Gastroesophageal sphincter (tissue), 4 donors: ENCODE measurements at regions not wholly inside any gene's neighbourhood (a gene's known extent, or its start where the extent isn't known, plus 50 kb on each side); places are given as distances from the start of the nearest gene placed in this dataset.

Experiments
- ATAC-seq: fragments of 150-250 bp; one replicate; pipeline ENCODE4 v1.9.1; 2016; ENCODE audit warnings: mild to moderate bottlenecking, moderate library complexity
- H3K27ac ChIP-seq, 4 donors: fragments of 200-600 bp; sonication (generic) in 3 of 4; 1 replicate in 3 of 4; 2 replicates in 1 of 4; pipeline ENCODE4 v1.5.1; 2016 to 2019
- H3K27me3 ChIP-seq: fragments of 200-600 bp; sonication (generic); one replicate; pipeline ENCODE4 v1.5.1; 2019
- H3K36me3 ChIP-seq, 2 donors: fragments of 200-600 bp; sonication (generic); one replicate each; pipeline ENCODE4 v1.5.1; 2019; ENCODE audit warnings: control low read depth in 1 of 2
- H3K4me1 ChIP-seq, 3 donors: fragments of 200-600 bp; sonication (generic); 1 replicate in 2 of 3; 2 replicates in 1 of 3; pipeline ENCODE4 v1.5.1; 2016 to 2019; ENCODE audit warnings: control low read depth in 2 of 3
- H3K4me3 ChIP-seq, 2 donors: fragments of 200-600 bp; sonication (generic); one replicate each; pipeline ENCODE4 v1.5.1; 2019; ENCODE audit warnings: mild to moderate bottlenecking in 1 of 2, moderate library complexity in 1 of 2
- H3K9me3 ChIP-seq, 3 donors: fragments of 200-600 bp; sonication (generic); one replicate each; pipeline ENCODE4 v1.5.1; 2017 to 2019; ENCODE audit warnings: control low read depth in 2 of 3
- CTCF ChIP-seq, 4 experiments: fragments of 200-600 bp in 2 of 4; fragments of 450-650 bp in 2 of 4; sonication (generic) in 1 of 4; IDR thresholded peaks; one replicate each; pipeline ENCODE4 v1.5.1; 2017 to 2019; ENCODE audit warnings: antibody characterized with exemption in 4 of 4, mild to moderate bottlenecking in 2 of 4, moderate library complexity in 2 of 4
- EP300 ChIP-seq: sonication (generic); formaldehyde crosslinking; IDR thresholded peaks from one replicate; pipeline ENCODE4 v1.6.1; 2017; ENCODE audit warnings: antibody characterized with exemption, mild to moderate bottlenecking
- POLR2A ChIP-seq, 2 donors: fragments of 450-650 bp; IDR thresholded peaks; one replicate each; pipeline ENCODE4 v1.6.1; 2017; ENCODE audit warnings: antibody characterized with exemption in 2 of 2, mild to moderate bottlenecking in 2 of 2, moderate library complexity in 1 of 2
- POLR2AphosphoS5 ChIP-seq: sonication (generic); formaldehyde crosslinking; IDR thresholded peaks from one replicate; pipeline ENCODE4 v1.6.1; 2017; ENCODE audit warnings: antibody characterized with exemption
- WGBS, 2 donors: methylation state at CpG; one replicate each; pipeline ENCODE4 v1.1.5; 2018; ENCODE audit warnings: low coverage in 1 of 2; 5-methylcytosine and 5-hydroxymethylcytosine counted together

DNA sequence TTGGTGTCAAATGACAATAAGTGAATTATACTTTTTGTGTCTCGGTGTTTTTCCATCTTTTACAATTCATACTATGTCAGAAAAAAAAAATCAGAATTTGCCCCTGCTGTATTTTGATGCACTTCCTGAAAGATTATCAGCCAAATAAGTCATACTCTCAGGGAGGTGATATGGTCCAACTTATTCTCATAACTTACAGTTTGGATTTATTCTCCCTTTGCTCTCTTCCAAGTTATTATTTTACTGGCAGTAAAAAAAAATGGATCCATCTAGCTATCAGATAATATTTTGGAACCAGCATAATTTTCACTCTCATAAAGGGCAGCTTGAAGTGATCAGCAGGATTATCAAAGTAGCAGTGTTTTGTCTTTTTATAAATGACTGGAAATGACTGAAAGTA, 337.1 kb downstream of the BMPER start:
- Histone ChIP-seq H3K9me3 (no peaks in the 10 kb centered on the region), H3K4me3 (no peak overlapping the region), H3K4me1 (no peaks in the 10 kb centered on the region), H3K27ac (no peak overlapping the region), H3K27me3 (no peaks in the 10 kb centered on the region), H3K36me3 (no peaks in the 10 kb centered on the region)
- TF ChIP-seq CTCF (IDR thresholded peaks at IDR 0.05) (no peak), EP300 (no peak), POLR2AphosphoS5 (no peak), POLR2A (IDR thresholded peaks at IDR 0.05) (no peak)
- WGBS, 2 donors, result 39 to 83% methylated on average over 1 of the region's 1 CpG
- no peak for ATAC-seq

GRCh38 chr7:34245246-34245645, 339.9 kb downstream of the BMPER start:
- Histone ChIP-seq H3K4me3 (no peak overlapping the region), H3K36me3 (no peaks in the 10 kb centered on the region), H3K27ac (no peak overlapping the region), H3K27me3 (no peaks in the 10 kb centered on the region), H3K9me3 (no peaks in the 10 kb centered on the region), H3K4me1 (no peaks in the 10 kb centered on the region)
- TF ChIP-seq EP300, result no peak
- no peak for TF ChIP-seq POLR2AphosphoS5
- no peak for TF ChIP-seq CTCF (IDR thresholded peaks at IDR 0.05)
- TF ChIP-seq POLR2A (IDR thresholded peaks at IDR 0.05), result no peak
- no peak for ATAC-seq
- 59 to 84% methylated on average over 3 to 4 of the region's 4 CpGs for WGBS, 2 donors

- Histone ChIP-seq H3K4me3 (no peak overlapping the region), H3K9me3 (no peaks in the 10 kb centered on the region), H3K27me3 (no peaks in the 10 kb centered on the region), H3K36me3 (no peaks in the 10 kb centered on the region), H3K4me1 (no peaks in the 10 kb centered on the region), H3K27ac (no peak overlapping the region)
- 100% methylated on average over 1 of the region's 1 CpG; no CpG with 5 or more reads in 1 of the 2 donors for WGBS, 2 donors
- ATAC-seq, result no peak
- TF ChIP-seq POLR2AphosphoS5, result no peak
- no peak for TF ChIP-seq EP300
- TF ChIP-seq CTCF (IDR thresholded peaks at IDR 0.05), result no peak
- TF ChIP-seq POLR2A (IDR thresholded peaks at IDR 0.05), result no peak
Measured at GRCh38 chr7:34247468-34247867, 342.1 kb downstream of the BMPER start.

DNA sequence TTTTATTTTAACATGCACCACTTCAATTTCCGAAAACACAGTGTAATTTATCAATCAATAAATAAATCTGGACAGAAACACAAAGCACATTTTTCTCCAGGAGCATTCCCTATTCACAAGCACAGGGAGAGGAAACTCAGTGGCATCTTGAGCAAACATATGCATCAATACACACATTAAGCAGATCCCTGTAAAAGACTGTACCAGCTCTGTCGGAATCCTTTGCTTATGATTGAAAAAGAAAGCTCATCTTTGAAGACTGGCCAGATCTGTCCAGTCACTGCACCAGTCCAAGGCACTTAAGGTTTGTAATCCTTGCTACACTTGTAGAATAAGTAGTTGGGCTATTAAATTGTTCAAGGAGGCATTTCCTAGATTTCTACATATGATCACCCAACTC, 343.9 kb downstream of the BMPER start:
- H3K4me1 ChIP-seq, result no peaks in the 10 kb centered on the region
- no peaks in the 10 kb centered on the region for H3K9me3 ChIP-seq
- TF ChIP-seq POLR2AphosphoS5 (no peak), POLR2A (IDR thresholded peaks at IDR 0.05) (no peak), CTCF (IDR thresholded peaks at IDR 0.05) (no peak), EP300 (no peak)
- no peaks in the 10 kb centered on the region for H3K27me3 ChIP-seq
- H3K27ac ChIP-seq, result no peak overlapping the region
- WGBS, 2 donors, result 60 to 68% methylated on average over 2 of the region's 2 CpGs
- H3K36me3 ChIP-seq, result no peaks in the 10 kb centered on the region
- H3K4me3 ChIP-seq, result no peak overlapping the region
- no peak for ATAC-seq

GRCh38 chr7:34260279-34260678, 354.9 kb downstream of the BMPER start:
- ATAC-seq, result peak; percentile 65
- H3K4me1 ChIP-seq, result no peaks in the 10 kb centered on the region
- no peak overlapping the region for H3K4me3 ChIP-seq
- no peaks in the 10 kb centered on the region for H3K27me3 ChIP-seq
- TF ChIP-seq CTCF (IDR thresholded peaks at IDR 0.05) (no peak), POLR2AphosphoS5 (no peak), POLR2A (IDR thresholded peaks at IDR 0.05) (no peak), EP300 (no peak)
- H3K9me3 ChIP-seq, result no peaks in the 10 kb centered on the region
- H3K36me3 ChIP-seq, result no peaks in the 10 kb centered on the region
- no peak overlapping the region for H3K27ac ChIP-seq
